NCI-H187 (cell line): ENCODE measurements at regions not wholly inside any gene's neighbourhood (a gene's known extent, or its start where the extent isn't known, plus 50 kb on each side); places are given as distances from the start of the nearest gene placed in this dataset.

Experiments used
- DNase-seq, 2 experiments: peaks; one replicate each; lab custom pipeline; 2025; lab: John Stamatoyannopoulos, UW

GRCh38 chr1:98382986-98383740, 278.4 kb upstream of the SNX7 start:
- no peak for DNase-seq

- DNase-seq = no peak
These were observed 278.9 kb upstream of the SNX7 start for GRCh38 chr1:98382586-98382985.

GRCh38 chr1:98374098-98374497, 287.4 kb upstream of the SNX7 start:
- no peak for DNase-seq

GRCh38 chr1:98373056-98373455, 288.5 kb upstream of the SNX7 start:
- DNase-seq = no peak

GRCh38 chr1:98371764-98372163, 289.8 kb upstream of the SNX7 start:
- no peak for DNase-seq

- DNase-seq = no peak
These were observed 292.1 kb upstream of the SNX7 start for GRCh38 chr1:98369463-98369862.

- no peak for DNase-seq
These were observed 292.5 kb upstream of the SNX7 start for GRCh38 chr1:98368995-98369394.

- DNase-seq = no peak
These were observed 294.1 kb upstream of the SNX7 start for GRCh38 chr1:98367426-98367825.

GRCh38 chr1:98366343-98366742, 295.2 kb upstream of the SNX7 start:
- no peak for DNase-seq

GRCh38 chr1:98364544-98364943, 297.0 kb upstream of the SNX7 start:
- DNase-seq = no peak

GRCh38 chr1:98360864-98361263, 300.7 kb upstream of the SNX7 start:
- DNase-seq = no peak

GRCh38 chr1:98355656-98356383, 305.7 kb upstream of the SNX7 start:
- DNase-seq = no peak

- no peak for DNase-seq
These were observed 309.1 kb upstream of the SNX7 start for GRCh38 chr1:98352378-98352777.

- DNase-seq = no peak
These were observed 310.0 kb upstream of the SNX7 start for GRCh38 chr1:98351561-98351960.

- no peak for DNase-seq
These were observed 316.1 kb upstream of the SNX7 start for GRCh38 chr1:98345417-98345816.

GRCh38 chr1:98344731-98345130, 316.8 kb upstream of the SNX7 start:
- DNase-seq = no peak

GRCh38 chr1:98342566-98342965, 319.0 kb upstream of the SNX7 start:
- DNase-seq = no peak

GRCh38 chr1:98340511-98340910, 321.0 kb upstream of the SNX7 start:
- no peak for DNase-seq

GRCh38 chr1:98336472-98337083, 324.9 kb upstream of the SNX7 start:
- DNase-seq = no peak

- no peak for DNase-seq
These were observed 327.6 kb upstream of the SNX7 start for GRCh38 chr1:98333936-98334335.

- DNase-seq = no peak
These were observed 328.1 kb upstream of the SNX7 start for GRCh38 chr1:98333406-98333805.

- no peak for DNase-seq
These were observed 329.7 kb upstream of the SNX7 start for GRCh38 chr1:98331718-98332311.

- no peak for DNase-seq
These were observed 330.3 kb upstream of the SNX7 start for GRCh38 chr1:98331243-98331642.
